ENCODE measurements at regions not wholly inside any gene's neighbourhood (a gene's known extent, or its start where the extent isn't known, plus 50 kb on each side); places are given as distances from the start of the nearest gene placed in this dataset.
A peak's percentile ranks its signal among the peaks of the same experiment; 100 is the strongest.
"Not testable (repeated sequence)": the region's sequence is repeated elsewhere in the genome, so short reads cannot be mapped to it uniquely, and the experiment has no call there.

GRCh38 chr5:37962389-37962788, 122.5 kb upstream of the GDNF start:
- Histone ChIP-seq H3K36me3 (ENCODE audit: control insufficient read depth in 3 of 3, insufficient read depth in 3 of 3, low read length in 3 of 3) (no peaks in the 10 kb centered on the region), H3K4me1 (ENCODE audit: control insufficient read depth in 3 of 3, insufficient read depth in 3 of 3, low read length in 3 of 3) (peaks cover 3 to 7% (median 7%) of the 10 kb centered on the region in 3 donors), H3K4me3 (ENCODE audit: low read length in 3 of 3) (no peak overlapping the region), H3K9ac (ENCODE audit: low read depth in 1 of 3, low read length in 3 of 3) (no peak overlapping the region), H3K27me3 (ENCODE audit: control insufficient read depth in 3 of 3, insufficient read depth in 3 of 3, low read length in 3 of 3) (no peaks in the 10 kb centered on the region), H3K9me3 (ENCODE audit: control insufficient read depth in 3 of 3, low read length in 3 of 3) (peaks cover 3 to 6% (median 5%) of the 10 kb centered on the region in 3 donors), H3K27ac (ENCODE audit: low read depth, low read length) (no peak overlapping the region)

- no peak overlapping the region for H3K9ac ChIP-seq (ENCODE audit: low read depth in 1 of 3, low read length in 3 of 3)
- no peaks in the 10 kb centered on the region for H3K36me3 ChIP-seq (ENCODE audit: control insufficient read depth in 3 of 3, insufficient read depth in 3 of 3, low read length in 3 of 3)
- H3K27me3 ChIP-seq (ENCODE audit: control insufficient read depth in 3 of 3, insufficient read depth in 3 of 3, low read length in 3 of 3) = no peaks in the 10 kb centered on the region
- no peak overlapping the region for H3K4me3 ChIP-seq (ENCODE audit: low read length in 3 of 3)
- H3K27ac ChIP-seq (ENCODE audit: low read depth, low read length) = no peak overlapping the region
- peaks cover under 1% of the 10 kb centered on the region in 3 donors for H3K4me1 ChIP-seq (ENCODE audit: control insufficient read depth in 3 of 3, insufficient read depth in 3 of 3, low read length in 3 of 3)
- peaks cover 3 to 6% (median 5%) of the 10 kb centered on the region in 3 donors for H3K9me3 ChIP-seq (ENCODE audit: control insufficient read depth in 3 of 3, low read length in 3 of 3)
Measured at GRCh38 chr5:37957218-37957617, 117.4 kb upstream of the GDNF start.

GRCh38 chr5:37955748-37956147, 115.9 kb upstream of the GDNF start:
- H3K4me1 ChIP-seq (ENCODE audit: control insufficient read depth in 3 of 3, insufficient read depth in 3 of 3, low read length in 3 of 3) = no peaks in the 10 kb centered on the region
- H3K36me3 ChIP-seq (ENCODE audit: control insufficient read depth in 3 of 3, insufficient read depth in 3 of 3, low read length in 3 of 3) = no peaks in the 10 kb centered on the region
- H3K9me3 ChIP-seq (ENCODE audit: control insufficient read depth in 3 of 3, low read length in 3 of 3) = peaks cover 3 to 6% (median 5%) of the 10 kb centered on the region in 3 donors
- no peak overlapping the region for H3K27ac ChIP-seq (ENCODE audit: low read depth, low read length)
- no peaks in the 10 kb centered on the region for H3K27me3 ChIP-seq (ENCODE audit: control insufficient read depth in 3 of 3, insufficient read depth in 3 of 3, low read length in 3 of 3)
- H3K4me3 ChIP-seq (ENCODE audit: low read length in 3 of 3) = no peak overlapping the region
- H3K9ac ChIP-seq (ENCODE audit: low read depth in 1 of 3, low read length in 3 of 3) = no peak overlapping the region

GRCh38 chr5:37954561-37954960, 114.7 kb upstream of the GDNF start:
- Histone ChIP-seq H3K36me3 (ENCODE audit: control insufficient read depth in 3 of 3, insufficient read depth in 3 of 3, low read length in 3 of 3) (no peaks in the 10 kb centered on the region), H3K4me1 (ENCODE audit: control insufficient read depth in 3 of 3, insufficient read depth in 3 of 3, low read length in 3 of 3) (no peaks in the 10 kb centered on the region), H3K4me3 (ENCODE audit: low read length in 3 of 3) (no peak overlapping the region), H3K9ac (ENCODE audit: low read depth in 1 of 3, low read length in 3 of 3) (no peak overlapping the region), H3K27ac (ENCODE audit: low read depth, low read length) (no peak overlapping the region), H3K9me3 (ENCODE audit: control insufficient read depth in 3 of 3, low read length in 3 of 3) (peaks cover 3 to 6% (median 5%) of the 10 kb centered on the region in 3 donors), H3K27me3 (ENCODE audit: control insufficient read depth in 3 of 3, insufficient read depth in 3 of 3, low read length in 3 of 3) (no peaks in the 10 kb centered on the region)

- Histone ChIP-seq H3K9me3 (ENCODE audit: control insufficient read depth in 3 of 3, low read length in 3 of 3) (no peaks in the 10 kb centered on the region), H3K27ac (ENCODE audit: low read depth, low read length) (no peak overlapping the region), H3K4me3 (ENCODE audit: low read length in 3 of 3) (peak overlapping the region in 2 of 3 donors; percentile 53 to 56), H3K36me3 (ENCODE audit: control insufficient read depth in 3 of 3, insufficient read depth in 3 of 3, low read length in 3 of 3) (no peaks in the 10 kb centered on the region), H3K27me3 (ENCODE audit: control insufficient read depth in 3 of 3, insufficient read depth in 3 of 3, low read length in 3 of 3) (no peaks in the 10 kb centered on the region), H3K4me1 (ENCODE audit: control insufficient read depth in 3 of 3, insufficient read depth in 3 of 3, low read length in 3 of 3) (no peaks in the 10 kb centered on the region), H3K9ac (ENCODE audit: low read depth in 1 of 3, low read length in 3 of 3) (no peak overlapping the region)
Measured at GRCh38 chr5:37951946-37952721, 112.3 kb upstream of the GDNF start.

GRCh38 chr5:37950436-37950835, 110.6 kb upstream of the GDNF start:
- Histone ChIP-seq H3K27ac (ENCODE audit: low read depth, low read length) (no peak overlapping the region), H3K4me3 (ENCODE audit: low read length in 3 of 3) (no peak overlapping the region), H3K27me3 (ENCODE audit: control insufficient read depth in 3 of 3, insufficient read depth in 3 of 3, low read length in 3 of 3) (no peaks in the 10 kb centered on the region), H3K36me3 (ENCODE audit: control insufficient read depth in 3 of 3, insufficient read depth in 3 of 3, low read length in 3 of 3) (no peaks in the 10 kb centered on the region), H3K4me1 (ENCODE audit: control insufficient read depth in 3 of 3, insufficient read depth in 3 of 3, low read length in 3 of 3) (no peaks in the 10 kb centered on the region), H3K9me3 (ENCODE audit: control insufficient read depth in 3 of 3, low read length in 3 of 3) (no peaks in the 10 kb centered on the region), H3K9ac (ENCODE audit: low read depth in 1 of 3, low read length in 3 of 3) (no peak overlapping the region)

GRCh38 chr5:37945446-37945845, 105.6 kb upstream of the GDNF start:
- Histone ChIP-seq H3K4me3 (ENCODE audit: low read length in 3 of 3) (no peak overlapping the region), H3K4me1 (ENCODE audit: control insufficient read depth in 3 of 3, insufficient read depth in 3 of 3, low read length in 3 of 3) (no peaks in the 10 kb centered on the region), H3K36me3 (ENCODE audit: control insufficient read depth in 3 of 3, insufficient read depth in 3 of 3, low read length in 3 of 3) (no peaks in the 10 kb centered on the region), H3K9me3 (ENCODE audit: control insufficient read depth in 3 of 3, low read length in 3 of 3) (no peaks in the 10 kb centered on the region), H3K27ac (ENCODE audit: low read depth, low read length) (no peak overlapping the region), H3K9ac (ENCODE audit: low read depth in 1 of 3, low read length in 3 of 3) (no peak overlapping the region), H3K27me3 (ENCODE audit: control insufficient read depth in 3 of 3, insufficient read depth in 3 of 3, low read length in 3 of 3) (no peaks in the 10 kb centered on the region)

GRCh38 chr5:37943136-37943535, 103.3 kb upstream of the GDNF start:
- not testable (repeated sequence) for H3K4me1 ChIP-seq (ENCODE audit: control insufficient read depth in 3 of 3, insufficient read depth in 3 of 3, low read length in 3 of 3); H3K36me3 ChIP-seq (ENCODE audit: control insufficient read depth in 3 of 3, insufficient read depth in 3 of 3, low read length in 3 of 3); H3K27me3 ChIP-seq (ENCODE audit: control insufficient read depth in 3 of 3, insufficient read depth in 3 of 3, low read length in 3 of 3); H3K9me3 ChIP-seq (ENCODE audit: control insufficient read depth in 3 of 3, low read length in 3 of 3); H3K9ac ChIP-seq (ENCODE audit: low read depth in 1 of 3, low read length in 3 of 3); H3K27ac ChIP-seq (ENCODE audit: low read depth, low read length); H3K4me3 ChIP-seq (ENCODE audit: low read length in 3 of 3)

- H3K9me3 ChIP-seq (ENCODE audit: control insufficient read depth in 3 of 3, low read length in 3 of 3) = peaks cover 0 to 3% (median 0%) of the 10 kb centered on the region in 3 donors
- no peaks in the 10 kb centered on the region for H3K27me3 ChIP-seq (ENCODE audit: control insufficient read depth in 3 of 3, insufficient read depth in 3 of 3, low read length in 3 of 3)
- no peaks in the 10 kb centered on the region for H3K4me1 ChIP-seq (ENCODE audit: control insufficient read depth in 3 of 3, insufficient read depth in 3 of 3, low read length in 3 of 3)
- no peak overlapping the region for H3K9ac ChIP-seq (ENCODE audit: low read depth in 1 of 3, low read length in 3 of 3)
- no peak overlapping the region for H3K27ac ChIP-seq (ENCODE audit: low read depth, low read length)
- no peak overlapping the region for H3K4me3 ChIP-seq (ENCODE audit: low read length in 3 of 3)
- H3K36me3 ChIP-seq (ENCODE audit: control insufficient read depth in 3 of 3, insufficient read depth in 3 of 3, low read length in 3 of 3) = no peaks in the 10 kb centered on the region
Measured at GRCh38 chr5:37940931-37941623, 101.2 kb upstream of the GDNF start.

- Histone ChIP-seq H3K27me3 (ENCODE audit: control insufficient read depth in 3 of 3, insufficient read depth in 3 of 3, low read length in 3 of 3) (no peaks in the 10 kb centered on the region), H3K27ac (ENCODE audit: low read depth, low read length) (no peak overlapping the region), H3K36me3 (ENCODE audit: control insufficient read depth in 3 of 3, insufficient read depth in 3 of 3, low read length in 3 of 3) (no peaks in the 10 kb centered on the region), H3K4me1 (ENCODE audit: control insufficient read depth in 3 of 3, insufficient read depth in 3 of 3, low read length in 3 of 3) (no peaks in the 10 kb centered on the region), H3K4me3 (ENCODE audit: low read length in 3 of 3) (no peak overlapping the region), H3K9ac (ENCODE audit: low read depth in 1 of 3, low read length in 3 of 3) (no peak overlapping the region), H3K9me3 (ENCODE audit: control insufficient read depth in 3 of 3, low read length in 3 of 3) (peaks cover 0 to 3% (median 0%) of the 10 kb centered on the region in 3 donors)
Measured at GRCh38 chr5:37938861-37939260, 99.0 kb upstream of the GDNF start.
